Liver (tissue), 8 donors: ENCODE measurements at regions not wholly inside any gene's neighbourhood (a gene's known extent, or its start where the extent isn't known, plus 50 kb on each side); places are given as distances from the start of the nearest gene placed in this dataset.

Experiments
- DNase-seq: peaks from one replicate; pipeline ENCODE4 v3.0.0-alpha.2; 2017; ENCODE audit warnings: low spot score
- H3K27ac ChIP-seq, 2 donors: one replicate each; pipeline ENCODE4 v1.7.0; 2013; ENCODE audit warnings: inconsistent platforms in 2 of 2, low read length in 2 of 2, control low read depth in 1 of 2, low read depth in 1 of 2, mild to moderate bottlenecking in 1 of 2
- H3K27me3 ChIP-seq, 4 donors: one replicate each; pipeline versions ENCODE4 v1.6.1 to v1.7.0; 2013; ENCODE audit warnings: low read length in 3 of 4, inconsistent platforms in 1 of 4, mild to moderate bottlenecking in 1 of 4, moderate library complexity in 1 of 4; ENCODE audit not compliant: control insufficient read depth in 4 of 4, insufficient read depth in 4 of 4
- H3K36me3 ChIP-seq, 4 donors: one replicate each; pipeline versions ENCODE4 v1.6.1 to v1.7.0; 2013; ENCODE audit warnings: low read length in 3 of 4, mild to moderate bottlenecking in 3 of 4, low read depth in 1 of 4, moderate library complexity in 1 of 4; ENCODE audit not compliant: control insufficient read depth in 4 of 4, insufficient read depth in 3 of 4
- H3K4me1 ChIP-seq, 4 donors: one replicate each; pipeline versions ENCODE4 v1.6.1 to v1.7.0; 2013; ENCODE audit warnings: low read length in 3 of 4, mild to moderate bottlenecking in 3 of 4, moderate library complexity in 1 of 4; ENCODE audit not compliant: control insufficient read depth in 4 of 4, insufficient read depth in 4 of 4
- H3K4me3 ChIP-seq, 3 donors: one replicate each; pipeline versions ENCODE4 v1.6.1 to v1.7.0; 2013; ENCODE audit warnings: low read length in 3 of 3, control low read depth in 1 of 3, low read depth in 1 of 3, mild to moderate bottlenecking in 1 of 3
- H3K9ac ChIP-seq, 2 donors: one replicate each; pipeline ENCODE4 v1.7.0; 2013; ENCODE audit warnings: low read length in 2 of 2, mild to moderate bottlenecking in 2 of 2, moderate library complexity in 2 of 2, control low read depth in 1 of 2, low read depth in 1 of 2
- H3K9me3 ChIP-seq, 4 donors: one replicate each; pipeline versions ENCODE4 v1.6.1 to v1.7.0; 2013; ENCODE audit warnings: low read length in 3 of 4; ENCODE audit not compliant: control insufficient read depth in 4 of 4
- ATF3 ChIP-seq: IDR thresholded peaks from 2 replicates; pipeline ENCODE4 v1.6.1; 2016; ENCODE audit warnings: antibody characterized with exemption
- CTCF ChIP-seq: fragments of 150-350 bp; IDR thresholded peaks from 2 replicates; pipeline ENCODE4 v1.5.1; 2017; ENCODE audit warnings: improper control_type of control experiment, low read depth, low read length; ENCODE audit not compliant: missing input control
- EGR1 ChIP-seq, 2 donors: IDR thresholded peaks; 2 replicates each; pipeline ENCODE4 v1.6.1; 2016 to 2018; ENCODE audit warnings: antibody characterized with exemption in 2 of 2, low read depth in 2 of 2
- FOXA1 ChIP-seq: IDR thresholded peaks from 2 replicates; pipeline ENCODE4 v1.6.1; 2016; ENCODE audit warnings: antibody characterized with exemption
- FOXA2 ChIP-seq: IDR thresholded peaks from 2 replicates; pipeline ENCODE4 v1.6.1; 2016; ENCODE audit warnings: antibody characterized with exemption
- HNF4A ChIP-seq, 2 donors: conservative IDR thresholded peaks; 2 replicates each; pipeline ENCODE4 v1.6.1; 2016; ENCODE audit warnings: antibody characterized with exemption in 2 of 2, mild to moderate bottlenecking in 2 of 2
- HNF4G ChIP-seq: IDR thresholded peaks from 2 replicates; pipeline ENCODE4 v1.6.1; 2016; ENCODE audit warnings: antibody characterized with exemption
- NR2F2 ChIP-seq: IDR thresholded peaks from 2 replicates; pipeline ENCODE4 v1.6.1; 2016; ENCODE audit warnings: antibody characterized with exemption
- RAD21 ChIP-seq, 2 donors: IDR thresholded peaks; 2 replicates each; pipeline ENCODE4 v1.6.1; 2016; ENCODE audit warnings: antibody characterized with exemption in 2 of 2, mild to moderate bottlenecking in 2 of 2
- REST ChIP-seq: IDR thresholded peaks from 2 replicates; pipeline ENCODE4 v1.6.1; 2016; ENCODE audit warnings: antibody characterized with exemption, mild to moderate bottlenecking
- RXRA ChIP-seq, 2 donors: IDR thresholded peaks; 2 replicates each; pipeline ENCODE4 v1.6.1; 2017 to 2018; ENCODE audit warnings: antibody characterized with exemption in 2 of 2, mild to moderate bottlenecking in 1 of 2
- TAF1 ChIP-seq: conservative IDR thresholded peaks from 2 replicates; pipeline ENCODE4 v1.6.1; 2016; ENCODE audit warnings: antibody characterized with exemption, mild to moderate bottlenecking
- ZBTB33 ChIP-seq: IDR thresholded peaks from 2 replicates; pipeline ENCODE4 v1.6.1; 2016; ENCODE audit warnings: antibody characterized with exemption
- WGBS: extraction: QIAGEN DNeasy Blood & Tissue Kit; methylation state at CpG from one replicate; pipeline ENCODE4 v1.1.7; 2013; 5-methylcytosine and 5-hydroxymethylcytosine counted together
- donor health status: healthy.
- donor health status: healthy.
- donor health status: healthy.
- donor health status: healthy.
- donor health status: healthy.

- Histone ChIP-seq H3K27me3 (no peaks in the 10 kb centered on the region), H3K9ac (no peak overlapping the region), H3K36me3 (no peaks in the 10 kb centered on the region), H3K9me3 (no peaks in the 10 kb centered on the region), H3K27ac (no peak overlapping the region), H3K4me1 (no peaks in the 10 kb centered on the region), H3K4me3 (no peak overlapping the region)
- 80% methylated on average over 5 of the region's 5 CpGs for WGBS
- no peak for TF ChIP-seq RXRA (IDR thresholded peaks at IDR 0.05)
- no peak for TF ChIP-seq RAD21 (IDR thresholded peaks at IDR 0.05)
- no peak for TF ChIP-seq EGR1 (IDR thresholded peaks at IDR 0.05; ENCODE audit: low read depth in 2 of 2)
- no peak for TF ChIP-seq REST
- no peak for TF ChIP-seq TAF1
- no peak for TF ChIP-seq FOXA1
- TF ChIP-seq HNF4G: no peak
- no peak for TF ChIP-seq NR2F2
- TF ChIP-seq HNF4A (conservative IDR thresholded peaks at IDR 0.05): no peak
- TF ChIP-seq ZBTB33: no peak
- TF ChIP-seq FOXA2: no peak
- no peak for TF ChIP-seq ATF3
- no peak for TF ChIP-seq CTCF
- no peak for DNase-seq
Observed at GRCh38 chr18:66300141-66300540, 303.7 kb downstream of the CDH19 start.

GRCh38 chr18:66280470-66280869 lies 323.4 kb downstream of the CDH19 start:
- peaks cover 0 to 4% (median 0%) of the 10 kb centered on the region in 4 donors for H3K9me3 ChIP-seq
- no peak for TF ChIP-seq FOXA1
- TF ChIP-seq FOXA2: no peak
- WGBS: 46% methylated on average over 2 of the region's 2 CpGs
- H3K27me3 ChIP-seq: no peaks in the 10 kb centered on the region
- no peak overlapping the region for H3K9ac ChIP-seq
- H3K36me3 ChIP-seq: no peaks in the 10 kb centered on the region
- H3K27ac ChIP-seq: no peak overlapping the region
- no peak for DNase-seq
- no peak overlapping the region for H3K4me3 ChIP-seq
- H3K4me1 ChIP-seq: no peaks in the 10 kb centered on the region
